ENCODE measurements at regions not wholly inside any gene's neighbourhood (a gene's known extent, or its start where the extent isn't known, plus 50 kb on each side); places are given as distances from the start of the nearest gene placed in this dataset.
A peak's percentile ranks its signal among the peaks of the same experiment; 100 is the strongest.

DNA sequence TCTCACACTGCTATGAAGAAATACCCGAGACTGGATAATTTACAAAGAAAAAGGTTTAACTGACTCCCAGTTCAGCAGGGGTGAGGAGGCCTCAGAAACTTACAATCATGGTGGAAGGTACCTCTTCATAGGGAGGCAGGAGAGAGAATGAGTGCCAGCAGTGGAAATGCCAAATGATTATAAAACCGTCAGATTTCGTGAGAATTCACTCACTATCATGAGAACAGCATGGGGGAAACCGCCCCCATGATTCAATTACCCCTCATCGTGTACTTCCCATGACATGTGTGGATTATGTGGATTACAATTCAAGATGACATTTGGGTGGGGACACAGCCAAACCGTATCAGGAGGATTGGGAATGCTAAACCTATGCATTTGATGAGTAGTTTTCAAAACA lies 380.3 kb upstream of the SPHKAP start:
- no peak for DNase-seq
- H3K27me3 ChIP-seq: no peaks in the 10 kb centered on the region
- no peak overlapping the region for H3K27ac ChIP-seq
- no peak overlapping the region for H3K9ac ChIP-seq (ENCODE audit: low read depth in 2 of 2, low read length in 2 of 2)
- no peaks in the 10 kb centered on the region for H3K36me3 ChIP-seq
- intact Hi-C loops (cut with DNase I): no loop called here
- TF ChIP-seq, protein P1, sequence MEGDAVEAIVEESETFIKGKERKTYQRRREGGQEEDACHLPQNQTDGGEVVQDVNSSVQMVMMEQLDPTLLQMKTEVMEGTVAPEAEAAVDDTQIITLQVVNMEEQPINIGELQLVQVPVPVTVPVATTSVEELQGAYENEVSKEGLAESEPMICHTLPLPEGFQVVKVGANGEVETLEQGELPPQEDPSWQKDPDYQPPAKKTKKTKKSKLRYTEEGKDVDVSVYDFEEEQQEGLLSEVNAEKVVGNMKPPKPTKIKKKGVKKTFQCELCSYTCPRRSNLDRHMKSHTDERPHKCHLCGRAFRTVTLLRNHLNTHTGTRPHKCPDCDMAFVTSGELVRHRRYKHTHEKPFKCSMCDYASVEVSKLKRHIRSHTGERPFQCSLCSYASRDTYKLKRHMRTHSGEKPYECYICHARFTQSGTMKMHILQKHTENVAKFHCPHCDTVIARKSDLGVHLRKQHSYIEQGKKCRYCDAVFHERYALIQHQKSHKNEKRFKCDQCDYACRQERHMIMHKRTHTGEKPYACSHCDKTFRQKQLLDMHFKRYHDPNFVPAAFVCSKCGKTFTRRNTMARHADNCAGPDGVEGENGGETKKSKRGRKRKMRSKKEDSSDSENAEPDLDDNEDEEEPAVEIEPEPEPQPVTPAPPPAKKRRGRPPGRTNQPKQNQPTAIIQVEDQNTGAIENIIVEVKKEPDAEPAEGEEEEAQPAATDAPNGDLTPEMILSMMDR (IDR thresholded peaks at IDR 0.05): no peak
- no peak overlapping the region for H3K4me3 ChIP-seq
- H3K9me3 ChIP-seq: no peaks in the 10 kb centered on the region
- no peaks in the 10 kb centered on the region for H3K4me1 ChIP-seq

DNA sequence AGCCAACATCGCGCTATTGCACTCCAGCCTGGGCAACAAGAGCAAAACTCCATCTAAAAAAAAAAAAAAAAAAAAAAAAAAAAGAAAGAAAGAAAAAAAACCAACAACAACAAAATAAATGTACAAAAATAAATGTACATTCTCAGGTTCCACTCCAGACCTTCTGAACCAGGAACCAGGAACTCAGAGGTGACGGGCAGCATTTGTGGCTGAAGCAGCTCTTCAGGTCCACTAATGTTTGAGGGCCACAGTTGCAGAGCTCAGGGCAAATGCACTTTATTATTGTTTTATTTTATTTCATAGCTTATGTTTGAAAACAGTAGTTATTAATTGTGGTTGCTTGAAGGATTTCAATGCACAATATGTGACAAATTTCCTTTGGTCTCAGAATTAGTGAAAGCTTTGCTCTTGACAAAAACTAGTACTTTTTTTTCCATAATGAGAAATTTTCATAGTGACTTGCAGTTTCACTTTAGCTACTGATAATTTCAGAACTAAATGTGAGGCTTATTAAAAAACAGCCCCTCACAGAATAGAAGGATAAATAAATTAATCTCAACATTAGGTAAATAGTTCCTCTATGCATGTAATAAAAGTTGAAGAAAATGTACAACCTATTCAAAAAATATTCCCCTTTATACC lies 378.4 kb upstream of the SPHKAP start:
- H3K27ac ChIP-seq: no peak overlapping the region
- intact Hi-C loops (cut with DNase I): no loop called here
- no peak for DNase-seq
- H3K36me3 ChIP-seq: no peaks in the 10 kb centered on the region
- H3K4me3 ChIP-seq: no peak overlapping the region
- TF ChIP-seq, protein P1 (IDR thresholded peaks at IDR 0.05): no peak
- no peak overlapping the region for H3K9ac ChIP-seq (ENCODE audit: low read depth in 2 of 2, low read length in 2 of 2)
- no peaks in the 10 kb centered on the region for H3K27me3 ChIP-seq
- H3K4me1 ChIP-seq: no peaks in the 10 kb centered on the region
- H3K9me3 ChIP-seq: no peaks in the 10 kb centered on the region

DNA sequence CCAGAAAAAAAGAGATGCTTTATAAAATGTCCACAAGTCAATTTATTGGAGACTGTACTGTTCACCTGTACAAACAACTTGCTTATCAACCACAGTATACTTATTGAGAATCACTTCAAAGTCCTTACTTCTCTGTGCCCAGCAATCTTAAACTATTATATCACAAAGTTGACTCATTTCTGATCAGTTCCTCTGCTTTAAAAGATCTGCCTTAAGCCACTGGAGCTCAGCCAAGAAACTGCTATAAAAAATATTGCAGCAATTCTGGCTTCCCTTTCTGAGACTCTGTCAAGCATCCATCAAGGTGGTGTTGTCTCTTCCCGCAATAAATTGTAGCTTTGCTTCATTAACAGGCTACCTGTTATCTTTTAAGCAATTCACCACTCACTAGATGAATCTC lies 375.2 kb upstream of the SPHKAP start:
- DNase-seq: peak; percentile 63
- TF ChIP-seq, protein P1 (IDR thresholded peaks at IDR 0.05): no peak
- Histone ChIP-seq H3K27ac (no peak overlapping the region), H3K4me1 (no peaks in the 10 kb centered on the region), H3K9ac (ENCODE audit: low read depth in 2 of 2, low read length in 2 of 2) (no peak overlapping the region), H3K9me3 (no peaks in the 10 kb centered on the region), H3K4me3 (no peak overlapping the region), H3K36me3 (no peaks in the 10 kb centered on the region), H3K27me3 (no peaks in the 10 kb centered on the region)
- intact Hi-C loops (cut with DNase I): no loop called here

DNA sequence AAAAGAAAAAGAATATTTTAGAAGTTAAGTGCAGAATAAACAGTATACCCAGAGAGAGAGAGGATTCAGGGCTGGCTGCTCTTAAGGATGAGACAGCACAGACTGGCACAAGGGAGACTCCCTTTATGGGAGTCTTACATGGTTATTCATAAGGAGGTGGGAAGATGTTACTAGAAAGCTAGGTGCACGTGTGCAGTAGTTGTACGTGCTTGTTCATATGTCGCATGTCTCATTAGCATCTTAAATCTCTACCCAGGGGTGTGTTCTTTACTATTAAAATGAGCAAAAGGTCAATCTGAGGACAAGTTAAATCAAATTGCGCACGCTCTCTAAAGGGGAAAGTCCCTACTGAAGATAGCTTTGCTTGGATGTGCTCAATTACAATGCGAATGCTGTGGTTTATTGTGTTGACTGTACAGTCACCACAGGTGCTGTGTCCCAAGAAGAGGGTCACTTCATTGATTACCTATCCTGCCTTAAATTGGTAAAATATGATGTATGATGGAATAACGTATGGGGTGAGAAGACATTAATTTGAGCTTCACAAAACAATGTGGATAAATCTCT lies 368.0 kb upstream of the SPHKAP start:
- intact Hi-C loops (cut with DNase I): no loop called here
- no peaks in the 10 kb centered on the region for H3K36me3 ChIP-seq
- no peaks in the 10 kb centered on the region for H3K4me1 ChIP-seq
- H3K9me3 ChIP-seq: no peaks in the 10 kb centered on the region
- TF ChIP-seq, protein P1 (IDR thresholded peaks at IDR 0.05): no peak
- no peaks in the 10 kb centered on the region for H3K27me3 ChIP-seq
- H3K4me3 ChIP-seq: no peak overlapping the region
- H3K9ac ChIP-seq (ENCODE audit: low read depth in 2 of 2, low read length in 2 of 2): no peak overlapping the region
- no peak overlapping the region for H3K27ac ChIP-seq
- DNase-seq: no peak

DNA sequence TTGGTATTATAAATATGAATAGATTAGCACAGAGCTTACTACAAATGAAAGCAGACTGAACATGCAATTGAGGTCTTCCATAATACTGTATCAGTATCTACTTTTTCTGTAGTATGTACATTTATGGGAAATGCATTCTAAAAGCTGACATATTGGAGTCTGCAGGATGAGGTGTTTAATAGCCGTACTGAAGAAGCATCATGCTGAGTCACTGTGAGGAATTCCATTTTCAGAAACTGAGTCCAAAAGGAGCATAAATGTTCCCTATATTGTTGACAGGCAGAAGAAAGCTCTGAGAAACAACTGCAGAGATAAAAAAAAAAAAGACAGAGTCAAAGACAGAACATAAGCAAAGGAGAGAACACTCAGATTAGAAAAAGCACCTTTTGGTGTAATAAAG lies 366.7 kb upstream of the SPHKAP start:
- Histone ChIP-seq H3K9ac (ENCODE audit: low read depth in 2 of 2, low read length in 2 of 2) (no peak overlapping the region), H3K27me3 (no peaks in the 10 kb centered on the region), H3K9me3 (no peaks in the 10 kb centered on the region), H3K4me3 (no peak overlapping the region), H3K27ac (no peak overlapping the region), H3K4me1 (no peaks in the 10 kb centered on the region), H3K36me3 (no peaks in the 10 kb centered on the region)
- TF ChIP-seq, protein P1 (IDR thresholded peaks at IDR 0.05): no peak
- intact Hi-C loops (cut with DNase I): no loop called here
- no peak for DNase-seq
